K562 (cell line): ENCODE measurements at regions not wholly inside any gene's neighbourhood (a gene's known extent, or its start where the extent isn't known, plus 50 kb on each side); places are given as distances from the start of the nearest gene placed in this dataset.

Experiments
- ATAC-seq: fragments of 200-7000 bp; cut with Tn5 transposase; 3 replicates; pipeline ENCODE4 v1.9.1; 2020; ENCODE audit warnings: moderate library complexity
- BruUV-seq: library from RNA; stranded (reverse); fragments of 400-500 nt; replicated peaks from 2 replicates; lab custom pipeline; 2021; lab: Mats Ljungman, UMichigan
- CTCF ChIA-PET: fragments of 300-600 bp; formaldehyde crosslinking; extraction: SDS; loops from one replicate; lab custom pipeline; 2021; ENCODE audit warnings: low intra/inter-chr PET ratio; lab: Yijun Ruan, JAX
- POLR2A ChIA-PET: fragments of 300-600, 350-650 bp; sonication (Branson Sonifier 250); formaldehyde crosslinking; extraction: SDS; loops from one replicate; lab custom pipeline; 2021; ENCODE audit warnings: antibody characterized with exemption, inconsistent platforms; lab: Yijun Ruan, JAX
- DNase-seq, 4 experiments: peaks; one replicate each; pipeline versions ENCODE4 v3.0.0 to v3.0.0-alpha.2; 2011 to 2018; ENCODE audit warnings: low spot score in 3 of 4, mixed read lengths in 3 of 4; ENCODE audit errors: extremely low read depth in 1 of 4
- FAIRE-seq: peaks from 2 replicates; lab custom pipeline; 2011; peaks lifted over from hg19 to GRCh38; lab: Jason Lieb, UNC
- H2AFZ ChIP-seq: 2 replicates; pipeline ENCODE4 v1.6.0; 2011; ENCODE audit warnings: low read depth, low read length, control low read depth, inconsistent platforms
- H3K27ac ChIP-seq: fragments of 200-600 bp; 3 replicates; pipeline ENCODE4 v1.8.0; 2011; ENCODE audit warnings: low read depth, mild to moderate bottlenecking, control low read depth, inconsistent platforms, low read length, moderate library complexity, mixed read lengths; ENCODE audit errors: extremely low read depth
- H3K27me3 ChIP-seq, 2 experiments: fragments of 300-600 bp in 1 of 2; 2 replicates in 1 of 2; 3 replicates in 1 of 2; pipeline versions ENCODE4 v1.6.0 to v1.8.0; 2011; ENCODE audit warnings: inconsistent platforms in 2 of 2, low read length in 2 of 2, mild to moderate bottlenecking in 1 of 2, mixed read lengths in 1 of 2, moderate library complexity in 1 of 2; ENCODE audit not compliant: control insufficient read depth in 2 of 2, insufficient read depth in 2 of 2
- H3K36me3 ChIP-seq: fragments of 300-600 bp; 3 replicates; pipeline ENCODE4 v1.8.0; 2011; ENCODE audit warnings: mild to moderate bottlenecking, low read length, inconsistent platforms; ENCODE audit not compliant: control insufficient read depth, insufficient read depth
- H3K4me1 ChIP-seq, 2 experiments: fragments of 200-600 bp in 1 of 2; replicated peaks in 1 of 2; 2 replicates in 1 of 2; 3 replicates in 1 of 2; pipeline versions ENCODE4 v1.5.1 to v1.8.0; 2011; ENCODE audit warnings: inconsistent platforms in 2 of 2, low read length in 2 of 2, mild to moderate bottlenecking in 1 of 2, mixed read lengths in 1 of 2, moderate library complexity in 1 of 2; ENCODE audit not compliant: control insufficient read depth in 2 of 2, insufficient read depth in 2 of 2
- H3K4me2 ChIP-seq: 2 replicates; pipeline ENCODE4 v1.6.1; 2011; ENCODE audit warnings: low read length, control low read depth, inconsistent platforms, mixed read lengths; ENCODE audit not compliant: insufficient read depth
- H3K4me3 ChIP-seq: fragments of 200-600 bp; sonication (generic), shearing (Covaris generic); 2 replicates; pipeline ENCODE4 v1.5.1; 2016; ENCODE audit warnings: control low read depth, inconsistent platforms
- H3K79me2 ChIP-seq: fragments of 200-600 bp; 3 replicates; pipeline ENCODE4 v1.8.0; 2011; ENCODE audit warnings: low read length, inconsistent platforms; ENCODE audit not compliant: control insufficient read depth, insufficient read depth
- H3K9ac ChIP-seq, 2 experiments: 2 replicates each; pipeline versions ENCODE4 v1.6.0 to v1.6.1; 2011; ENCODE audit warnings: low read depth in 2 of 2, low read length in 2 of 2, control low read depth in 1 of 2, inconsistent platforms in 1 of 2, mild to moderate bottlenecking in 1 of 2, mixed read lengths in 1 of 2; ENCODE audit not compliant: insufficient read depth in 1 of 2
- H3K9me1 ChIP-seq: one replicate; pipeline ENCODE4 v1.6.0; 2011; ENCODE audit warnings: inconsistent platforms, mild to moderate bottlenecking, low read length, moderate library complexity; ENCODE audit not compliant: control insufficient read depth, insufficient read depth
- H3K9me3 ChIP-seq: replicated peaks from 2 replicates; pipeline ENCODE4 v1.5.1; 2011; ENCODE audit warnings: low read depth, low read length, inconsistent platforms; ENCODE audit not compliant: control insufficient read depth, insufficient read depth
- H4K20me1 ChIP-seq: replicated peaks from 2 replicates; pipeline ENCODE4 v1.6.1; 2011; ENCODE audit warnings: low read length, inconsistent platforms, mixed read lengths; ENCODE audit not compliant: control insufficient read depth, insufficient read depth
- BMI1 ChIP-seq: fragments of 150-350 bp; IDR thresholded peaks from 2 replicates; pipeline ENCODE4 v1.6.1; 2014; ENCODE audit warnings: low read length
- CHD2 ChIP-seq: IDR thresholded peaks from 2 replicates; pipeline ENCODE4 v1.6.1; 2011; ENCODE audit warnings: low read depth, low read length
- EHMT2 ChIP-seq: fragments of 450-650 bp; IDR thresholded peaks from 2 replicates; pipeline ENCODE4 v1.6.1; 2018; ENCODE audit warnings: antibody characterized with exemption
- EP300 ChIP-seq: IDR thresholded peaks from 2 replicates; pipeline ENCODE4 v1.6.1; 2012; ENCODE audit warnings: low read length, improper control_type of control experiment
- FOXJ2 ChIP-seq: fragments of 200-800 bp; sonication (Bioruptor generic); IDR thresholded peaks from 2 replicates; pipeline ENCODE4 v1.6.1; 2016; ENCODE audit warnings: missing genetic modification characterization, missing compliant biosample characterization
- HNRNPK ChIP-seq: fragments of 200-400 bp; formaldehyde crosslinking; IDR thresholded peaks from one replicate; pipeline ENCODE4 v1.6.1; 2018; ENCODE audit warnings: mild to moderate bottlenecking, low read depth, low read length; ENCODE audit not compliant: poor library complexity, severe bottlenecking
- HNRNPUL1 ChIP-seq: fragments of 200-400 bp; formaldehyde crosslinking; IDR thresholded peaks from 2 replicates; pipeline ENCODE4 v1.6.1; 2017; ENCODE audit warnings: low read length
- MBD2 ChIP-seq: sonication (generic); IDR thresholded peaks from 2 replicates; pipeline ENCODE4 v1.6.1; 2016; ENCODE audit warnings: low read depth, borderline replicate concordance
- MCM2 ChIP-seq: fragments of 450-650 bp; IDR thresholded peaks from 2 replicates; pipeline ENCODE4 v1.6.1; 2017; ENCODE audit warnings: low read depth, mild to moderate bottlenecking
- POLR2AphosphoS5 ChIP-seq: IDR thresholded peaks from 2 replicates; pipeline ENCODE4 v1.6.1; 2011; ENCODE audit warnings: mild to moderate bottlenecking, low read depth, low read length, moderate library complexity; ENCODE audit not compliant: control insufficient read depth, insufficient read depth
- RAD51 ChIP-seq: fragments of 450-650 bp; IDR thresholded peaks from 2 replicates; pipeline ENCODE4 v1.7.1; 2016; ENCODE audit warnings: low read depth, mild to moderate bottlenecking, borderline replicate concordance
- RFX5 ChIP-seq: IDR thresholded peaks from 2 replicates; pipeline ENCODE4 v1.6.1; 2011; ENCODE audit warnings: low read depth, mild to moderate bottlenecking, improper control_type of control experiment, low read length
- SP2 ChIP-seq: IDR thresholded peaks from 2 replicates; pipeline ENCODE4 v1.6.1; 2011; ENCODE audit warnings: mild to moderate bottlenecking, low read depth, low read length, moderate library complexity; ENCODE audit not compliant: poor library complexity, severe bottlenecking; ENCODE audit errors: extremely low read depth
- ZNF384 ChIP-seq: IDR thresholded peaks from 2 replicates; pipeline ENCODE4 v1.6.1; 2012; ENCODE audit warnings: low read depth, low read length, improper control_type of control experiment
- ZNF699 ChIP-seq: fragments of 250-450 bp; sonication (Bioruptor Pico); IDR thresholded peaks from 2 replicates; pipeline ENCODE4 v1.8.0; 2021; ENCODE audit warnings: mild to moderate bottlenecking, moderate library complexity; ENCODE audit not compliant: insufficient replicate concordance
- ZNF780A ChIP-seq: fragments of 250-450 bp; sonication (Bioruptor Pico); IDR thresholded peaks from 2 replicates; pipeline ENCODE4 v1.5.0; 2021; ENCODE audit warnings: mild to moderate bottlenecking
- WGBS: fragments of 100-300 bp; shearing (Covaris generic); methylation state at CpG from one replicate; pipeline ENCODE4 v1.1.6; 2016; ENCODE audit warnings: low coverage, mixed read lengths; ENCODE audit not compliant: insufficient coverage; ENCODE audit errors: missing lambda C conversion rate; 5-methylcytosine and 5-hydroxymethylcytosine counted together
- in situ Hi-C: fragments of 300-500 bp; cut with MboI; formaldehyde crosslinking; loops from 4 replicates; pipeline ENCODE4 v1.15.0; 2018; ENCODE audit warnings: inconsistent platforms, mixed read lengths
- intact Hi-C: fragments of 100-400 bp; cut with micrococcal nuclease; formaldehyde crosslinking; loops from 2 replicates; pipeline ENCODE4 v1.14.2; 2022
- TF ChIP-seq, protein P1 (sequence below): fragments of 450-650 bp; formaldehyde crosslinking; IDR thresholded peaks from 2 replicates; pipeline ENCODE4 v1.4.0; 2020; ENCODE audit warnings: mild to moderate bottlenecking, mixed read lengths
- TF ChIP-seq, protein P2 (sequence below): fragments of 250-450 bp; sonication (Bioruptor Pico); IDR thresholded peaks from 2 replicates; pipeline ENCODE4 v1.5.0; 2021
- TF ChIP-seq, protein P3 (sequence below), 2 experiments: fragments of 450-650 bp; conservative IDR thresholded peaks; 2 replicates each; pipeline ENCODE4 v1.6.1; 2017; ENCODE audit warnings: mild to moderate bottlenecking in 2 of 2, moderate library complexity in 2 of 2
- TF ChIP-seq, protein P4 (sequence below), 2 experiments: fragments of 450-650 bp; IDR thresholded peaks; 2 replicates each; pipeline ENCODE4 v1.6.1; 2016

DNA sequence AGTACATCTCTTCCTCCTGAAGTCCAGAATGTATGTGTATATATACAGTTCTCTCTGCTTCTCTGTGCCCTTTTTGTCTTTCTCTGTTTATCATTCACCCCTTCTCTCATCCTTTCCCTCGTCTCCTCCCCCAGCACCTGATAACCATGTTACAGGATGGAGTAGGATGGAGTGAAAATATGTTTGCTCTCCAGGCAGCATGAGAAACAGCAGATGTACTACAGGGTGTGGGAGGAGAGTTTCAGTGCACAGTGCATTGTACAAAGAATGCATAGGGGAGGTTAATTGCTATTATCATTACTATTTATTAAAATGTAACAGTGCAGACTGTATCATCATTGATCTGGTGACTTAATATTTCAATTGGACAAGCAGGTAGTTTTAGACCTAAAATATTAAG lies 104.5 kb downstream of the MFAP3L start:
- no peak for ATAC-seq
- Histone ChIP-seq H4K20me1 (no peaks in the 10 kb centered on the region), H3K9ac (no peak overlapping the region), H3K9me1 (no peaks in the 10 kb centered on the region), H3K4me2 (no peak overlapping the region), H3K4me3 (no peak overlapping the region), H3K27ac (no peak overlapping the region), H3K9me3 (no peaks in the 10 kb centered on the region), H3K27me3 (peaks cover 3 to 10% of the 10 kb centered on the region in 2 experiments; a peak in 3 of 5 replicates), H3K36me3 (no peaks in the 10 kb centered on the region), H3K79me2 (no peaks in the 10 kb centered on the region), H3K4me1 (no peaks in the 10 kb centered on the region), H2AFZ (no peak overlapping the region)
- intact Hi-C loops (no loop called here), in situ Hi-C loops (no loop called here)
- TF ChIP-seq, protein P1, sequence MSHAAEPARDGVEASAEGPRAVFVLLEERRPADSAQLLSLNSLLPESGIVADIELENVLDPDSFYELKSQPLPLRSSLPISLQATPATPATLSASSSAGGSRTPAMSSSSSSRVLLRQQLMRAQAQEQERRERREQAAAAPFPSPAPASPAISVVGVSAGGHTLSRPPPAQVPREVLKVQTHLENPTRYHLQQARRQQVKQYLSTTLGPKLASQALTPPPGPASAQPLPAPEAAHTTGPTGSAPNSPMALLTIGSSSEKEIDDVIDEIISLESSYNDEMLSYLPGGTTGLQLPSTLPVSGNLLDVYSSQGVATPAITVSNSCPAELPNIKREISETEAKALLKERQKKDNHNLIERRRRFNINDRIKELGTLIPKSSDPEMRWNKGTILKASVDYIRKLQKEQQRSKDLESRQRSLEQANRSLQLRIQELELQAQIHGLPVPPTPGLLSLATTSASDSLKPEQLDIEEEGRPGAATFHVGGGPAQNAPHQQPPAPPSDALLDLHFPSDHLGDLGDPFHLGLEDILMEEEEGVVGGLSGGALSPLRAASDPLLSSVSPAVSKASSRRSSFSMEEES, result no peak
- TF ChIP-seq HNRNPUL1 (no peak), RAD51 (no peak), HNRNPK (no peak), CHD2 (no peak), MCM2 (no peak), ZNF384 (no peak), BMI1 (no peak), FOXJ2 (tag) (no peak), ZNF780A (no peak), POLR2AphosphoS5 (no peak), ZNF699 (CRISPR knock-in tag) (no peak), SP2 (no peak), RFX5 (no peak), MBD2 (no peak), EP300 (no peak), EHMT2 (no peak)
- TF ChIP-seq, protein P2, sequence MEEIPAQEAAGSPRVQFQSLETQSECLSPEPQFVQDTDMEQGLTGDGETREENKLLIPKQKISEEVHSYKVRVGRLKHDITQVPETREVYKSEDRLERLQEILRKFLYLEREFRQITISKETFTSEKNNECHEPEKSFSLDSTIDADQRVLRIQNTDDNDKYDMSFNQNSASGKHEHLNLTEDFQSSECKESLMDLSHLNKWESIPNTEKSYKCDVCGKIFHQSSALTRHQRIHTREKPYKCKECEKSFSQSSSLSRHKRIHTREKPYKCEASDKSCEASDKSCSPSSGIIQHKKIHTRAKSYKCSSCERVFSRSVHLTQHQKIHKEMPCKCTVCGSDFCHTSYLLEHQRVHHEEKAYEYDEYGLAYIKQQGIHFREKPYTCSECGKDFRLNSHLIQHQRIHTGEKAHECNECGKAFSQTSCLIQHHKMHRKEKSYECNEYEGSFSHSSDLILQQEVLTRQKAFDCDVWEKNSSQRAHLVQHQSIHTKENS (CRISPR knock-in tag), result no peak
- TF ChIP-seq, protein P3, sequence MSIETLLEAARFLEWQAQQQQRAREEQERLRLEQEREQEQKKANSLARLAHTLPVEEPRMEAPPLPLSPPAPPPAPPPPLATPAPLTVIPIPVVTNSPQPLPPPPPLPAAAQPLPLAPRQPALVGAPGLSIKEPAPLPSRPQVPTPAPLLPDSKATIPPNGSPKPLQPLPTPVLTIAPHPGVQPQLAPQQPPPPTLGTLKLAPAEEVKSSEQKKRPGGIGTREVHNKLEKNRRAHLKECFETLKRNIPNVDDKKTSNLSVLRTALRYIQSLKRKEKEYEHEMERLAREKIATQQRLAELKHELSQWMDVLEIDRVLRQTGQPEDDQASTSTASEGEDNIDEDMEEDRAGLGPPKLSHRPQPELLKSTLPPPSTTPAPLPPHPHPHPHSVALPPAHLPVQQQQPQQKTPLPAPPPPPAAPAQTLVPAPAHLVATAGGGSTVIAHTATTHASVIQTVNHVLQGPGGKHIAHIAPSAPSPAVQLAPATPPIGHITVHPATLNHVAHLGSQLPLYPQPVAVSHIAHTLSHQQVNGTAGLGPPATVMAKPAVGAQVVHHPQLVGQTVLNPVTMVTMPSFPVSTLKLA (conservative IDR thresholded peaks at IDR 0.05), result no peak
- TF ChIP-seq, protein P4, sequence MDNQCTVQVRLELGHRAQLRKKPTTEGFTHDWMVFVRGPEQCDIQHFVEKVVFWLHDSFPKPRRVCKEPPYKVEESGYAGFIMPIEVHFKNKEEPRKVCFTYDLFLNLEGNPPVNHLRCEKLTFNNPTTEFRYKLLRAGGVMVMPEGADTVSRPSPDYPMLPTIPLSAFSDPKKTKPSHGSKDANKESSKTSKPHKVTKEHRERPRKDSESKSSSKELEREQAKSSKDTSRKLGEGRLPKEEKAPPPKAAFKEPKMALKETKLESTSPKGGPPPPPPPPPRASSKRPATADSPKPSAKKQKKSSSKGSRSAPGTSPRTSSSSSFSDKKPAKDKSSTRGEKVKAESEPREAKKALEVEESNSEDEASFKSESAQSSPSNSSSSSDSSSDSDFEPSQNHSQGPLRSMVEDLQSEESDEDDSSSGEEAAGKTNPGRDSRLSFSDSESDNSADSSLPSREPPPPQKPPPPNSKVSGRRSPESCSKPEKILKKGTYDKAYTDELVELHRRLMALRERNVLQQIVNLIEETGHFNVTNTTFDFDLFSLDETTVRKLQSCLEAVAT (IDR thresholded peaks at IDR 0.05), result no peak
- no TSS peak for BruUV-seq
- no peak for DNase-seq
- CTCF ChIA-PET, result no interaction called here
- no peak for FAIRE-seq
- 0% methylated on average over 1 of the region's 1 CpG for whole genome bisulfite sequencing
- POLR2A ChIA-PET, result no interaction called here
